Pulmonary artery endothelial cell (primary cell): ENCODE measurements at regions not wholly inside any gene's neighbourhood (a gene's known extent, or its start where the extent isn't known, plus 50 kb on each side); places are given as distances from the start of the nearest gene placed in this dataset.

Experiments
- DNase-seq: peaks from one replicate; pipeline ENCODE4 v3.0.0-alpha.2; 2011; ENCODE audit warnings: low read depth, low spot score

DNA sequence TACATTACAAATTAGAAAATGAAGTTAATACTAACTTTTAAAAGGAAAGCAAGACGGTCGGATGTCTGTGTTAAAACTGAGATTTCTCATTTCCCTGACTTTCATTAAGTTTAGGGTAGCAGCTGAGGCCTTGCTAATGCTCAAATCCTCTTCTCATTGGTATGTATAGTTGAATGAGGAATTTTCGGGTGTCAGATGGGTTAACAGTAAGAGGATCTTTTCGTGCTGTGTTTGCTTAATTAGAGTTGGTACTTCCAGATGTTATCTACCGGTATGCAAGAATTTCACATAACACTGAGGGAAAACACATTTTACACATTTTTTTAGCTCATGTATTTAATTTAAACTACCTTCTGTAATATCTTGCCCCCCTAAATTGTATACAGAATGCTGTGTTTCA, 168.2 kb upstream of the CTNND2 start:
- no peak for DNase-seq

DNA sequence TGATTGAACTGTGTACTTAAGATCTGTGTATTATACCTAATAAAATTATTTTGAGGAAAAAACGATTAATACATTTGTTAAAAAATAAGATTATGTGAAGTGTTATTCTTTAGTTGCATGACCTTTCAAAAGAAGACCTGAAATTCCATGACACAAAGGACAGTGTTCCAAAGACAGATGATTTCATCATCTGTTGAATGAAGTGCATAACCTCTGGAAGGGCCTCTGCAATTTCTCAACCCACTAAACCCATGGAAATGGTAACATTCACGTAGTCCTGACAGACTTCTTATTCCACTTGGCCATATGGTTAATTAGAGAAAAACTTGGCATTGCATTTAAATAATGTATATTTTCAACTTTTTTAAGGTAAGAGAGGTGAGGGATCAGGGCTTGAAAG, 167.2 kb upstream of the CTNND2 start:
- DNase-seq, result no peak

DNA sequence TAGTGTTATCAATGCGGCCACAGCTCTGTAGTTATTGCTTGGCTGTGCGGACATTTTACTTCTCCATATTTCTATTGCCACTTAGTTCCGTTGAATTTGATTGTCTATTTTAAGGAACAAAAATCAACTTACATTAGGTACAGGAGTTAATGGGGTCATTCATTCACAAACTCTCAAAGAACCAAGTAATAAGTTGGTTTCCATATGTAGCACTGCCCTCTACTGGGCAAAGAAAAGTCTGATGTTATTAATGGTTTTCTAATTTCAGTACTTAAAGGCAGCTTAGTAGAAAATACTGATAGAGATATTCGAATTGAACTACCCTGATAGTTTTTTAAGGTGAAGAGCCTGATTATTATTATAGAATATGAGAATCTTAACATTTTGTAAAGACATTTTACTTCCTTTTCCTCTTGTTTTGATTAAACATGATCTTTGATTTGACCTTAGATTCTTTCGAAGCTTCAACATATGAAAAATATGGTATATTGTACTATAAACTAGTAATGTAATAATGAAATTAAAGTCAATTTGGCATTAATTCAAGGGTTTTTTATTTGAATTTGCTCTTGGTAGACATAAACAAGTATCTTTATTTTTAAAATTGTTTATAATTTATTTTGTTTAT, 119.5 kb upstream of the CTNND2 start:
- DNase-seq, result no peak

DNA sequence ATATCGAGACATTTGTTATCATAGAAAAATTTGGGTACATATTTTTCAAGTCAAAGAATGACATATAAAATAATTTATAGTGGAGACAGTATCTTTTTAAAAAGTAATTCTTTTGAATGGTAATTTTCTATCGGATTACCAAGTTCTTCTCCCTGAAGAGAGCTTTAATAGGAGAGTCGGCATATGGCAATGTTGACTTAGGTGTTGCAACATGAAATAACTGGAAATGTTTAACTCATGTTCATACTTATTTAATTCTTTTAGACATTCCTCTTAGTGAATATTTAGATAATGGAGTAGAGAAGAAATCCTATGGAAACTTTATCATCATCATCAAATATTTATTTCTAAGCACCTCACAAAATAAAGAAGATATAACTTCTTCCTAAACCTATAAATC, 118.2 kb upstream of the CTNND2 start:
- DNase-seq, result no peak

DNA sequence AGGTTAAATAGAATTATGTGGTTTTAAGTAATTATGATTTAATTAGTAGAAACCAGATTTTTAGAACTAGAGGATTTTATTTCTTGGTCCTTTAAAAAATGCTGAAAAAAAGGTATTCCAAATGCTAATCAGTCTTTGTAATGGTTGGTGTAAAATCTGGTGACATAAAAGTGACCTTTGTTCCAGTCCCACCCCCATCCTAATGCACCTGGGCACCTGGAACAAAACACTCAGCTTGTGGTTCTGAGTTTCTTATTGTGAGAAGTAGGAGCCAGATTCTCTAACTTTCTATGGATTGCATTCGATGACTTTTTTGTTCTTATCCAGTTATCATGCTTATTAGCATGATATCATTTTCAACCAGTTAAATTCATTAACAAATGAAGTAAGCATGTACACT, 115.1 kb upstream of the CTNND2 start:
- DNase-seq, result no peak

DNA sequence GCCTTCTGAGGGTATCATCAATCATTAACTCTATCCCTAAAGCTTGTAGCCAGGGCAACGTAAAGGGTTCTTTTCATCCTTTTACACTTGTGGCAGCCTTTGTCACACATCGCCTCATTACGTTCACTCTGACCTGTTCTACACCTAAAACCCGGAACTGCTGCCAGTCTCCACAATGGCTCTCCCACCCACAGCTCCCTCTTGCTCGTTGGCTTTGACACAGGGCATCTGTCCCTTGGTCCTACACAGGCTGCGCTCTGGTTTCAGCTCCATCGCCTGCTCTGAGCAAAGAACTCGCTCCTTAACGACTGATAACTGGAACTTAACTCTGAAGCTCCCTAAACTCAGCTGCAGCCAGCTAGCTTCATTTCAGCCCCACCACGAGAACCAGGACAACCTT, 112.8 kb upstream of the CTNND2 start:
- DNase-seq, result no peak

DNA sequence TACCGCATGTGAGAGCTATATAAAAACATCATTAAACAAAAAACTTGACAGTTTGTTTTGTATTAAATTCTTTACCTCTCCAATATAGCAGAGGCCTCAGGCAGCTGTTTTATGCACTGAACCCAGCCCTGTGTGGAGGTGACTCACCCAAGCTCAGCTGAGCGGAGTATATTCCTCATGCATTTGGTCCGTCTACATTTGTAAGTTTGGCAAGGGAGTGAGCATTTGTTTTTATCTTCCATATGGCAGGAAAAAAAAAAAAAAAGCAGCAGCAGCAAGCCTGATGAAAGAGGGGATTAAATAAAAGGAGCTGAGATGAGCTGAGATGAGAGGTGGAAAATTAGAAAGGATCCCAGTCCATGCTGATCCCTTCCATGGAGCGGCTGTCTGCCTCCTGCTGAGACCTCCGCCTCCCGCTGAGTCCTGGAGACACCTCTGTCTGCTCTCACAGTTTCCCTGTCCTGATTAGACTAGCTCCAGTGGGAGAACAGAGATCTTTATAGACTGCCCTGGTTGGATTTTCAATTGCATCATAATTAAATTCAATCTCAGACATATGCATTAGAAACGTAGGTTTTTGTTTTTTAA, 112.0 kb upstream of the CTNND2 start:
- DNase-seq, result no peak

DNA sequence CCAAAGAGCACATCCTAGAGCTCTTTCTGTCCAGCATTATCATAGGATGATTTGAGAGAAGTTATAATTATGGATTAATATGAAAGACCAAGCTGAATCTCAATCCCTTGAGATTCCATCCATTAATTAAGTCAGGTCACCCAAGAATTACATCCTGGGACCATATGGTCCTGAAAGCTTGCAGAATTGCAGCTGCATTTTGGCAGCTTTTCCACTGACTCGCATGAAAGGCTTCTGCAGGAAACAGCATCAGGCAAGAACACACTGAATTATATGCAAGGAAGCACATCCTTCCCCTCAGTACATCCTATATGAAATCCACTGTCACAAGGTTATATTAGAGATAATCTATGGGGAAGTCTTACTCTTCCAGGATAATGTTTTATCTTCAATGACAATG, 109.1 kb upstream of the CTNND2 start:
- DNase-seq, result no peak

DNA sequence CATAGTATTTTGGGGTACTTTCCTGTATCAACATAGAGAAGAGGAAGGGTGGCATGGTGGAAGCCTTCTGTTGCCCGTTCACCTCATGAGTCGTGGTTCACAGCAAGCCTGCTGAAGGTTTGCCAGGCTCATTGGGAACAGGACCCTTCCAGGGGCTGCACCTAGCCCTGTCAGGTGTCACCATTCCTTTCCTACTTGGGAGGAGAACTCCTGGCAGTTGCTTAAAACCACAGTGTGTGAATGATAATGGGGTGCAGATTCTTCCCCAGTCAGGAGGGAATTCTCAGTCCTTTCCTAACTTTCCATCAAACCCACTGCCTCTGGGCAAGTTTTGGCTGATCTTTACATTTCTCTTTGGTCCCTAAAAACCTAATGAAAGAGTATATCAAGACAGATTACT, 99.4 kb upstream of the CTNND2 start:
- no peak for DNase-seq

DNA sequence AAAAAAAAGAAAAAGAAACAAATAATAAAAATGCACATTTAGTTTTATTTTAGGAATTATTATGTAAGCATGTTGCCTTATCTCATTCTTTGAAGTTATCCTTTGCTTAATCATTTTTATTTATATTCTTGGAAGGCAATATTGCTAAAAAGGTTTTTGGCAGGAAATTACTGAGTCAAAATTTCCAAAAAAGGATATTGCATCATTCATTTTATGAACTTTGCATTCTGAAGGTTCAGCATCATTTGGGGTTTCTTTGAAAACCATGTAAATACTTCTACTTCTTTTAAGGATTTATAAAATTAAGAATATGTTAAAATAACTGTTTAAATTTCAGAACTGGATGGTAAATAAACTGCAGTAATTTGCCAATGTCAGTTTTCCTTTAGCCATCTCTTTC, 94.2 kb upstream of the CTNND2 start:
- DNase-seq, result no peak

DNA sequence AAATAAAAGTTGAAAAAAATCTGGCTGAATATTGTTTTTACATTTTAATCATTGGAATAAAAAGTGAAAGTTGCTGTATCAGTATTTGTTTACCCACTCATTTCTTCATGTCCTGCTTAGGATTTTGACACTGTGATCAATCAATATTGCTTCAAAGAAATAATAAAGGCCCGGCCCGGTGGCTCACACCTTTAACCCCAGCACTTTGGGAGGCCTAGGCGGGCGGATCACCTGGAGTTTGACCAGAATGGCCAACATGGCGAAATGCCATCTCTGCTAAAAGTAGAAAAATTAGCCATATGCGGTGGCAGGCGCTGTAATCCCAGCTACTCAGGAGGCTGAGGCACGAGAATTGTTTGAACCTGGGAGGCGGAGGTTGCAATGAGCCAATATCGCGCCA, 93.7 kb upstream of the CTNND2 start:
- DNase-seq, result no peak

DNA sequence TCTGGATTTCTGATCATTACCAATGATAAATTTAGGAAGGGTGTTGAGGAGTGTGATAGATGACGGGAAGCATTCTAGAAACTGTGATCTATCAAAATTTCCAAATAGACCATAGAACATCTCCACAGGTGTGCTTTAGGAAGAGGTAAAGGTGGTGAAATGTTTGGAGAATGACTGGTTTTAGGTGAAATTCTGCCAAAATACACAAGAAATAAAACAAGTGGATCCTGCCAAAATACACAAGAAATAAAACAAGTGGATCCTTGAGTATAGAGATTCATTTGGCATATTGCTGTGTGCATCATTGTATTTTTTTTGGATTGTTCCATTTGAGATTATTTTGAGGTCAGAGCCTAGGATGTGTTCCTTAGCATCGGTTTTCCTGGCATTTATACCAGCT, 88.3 kb upstream of the CTNND2 start:
- DNase-seq, result no peak

DNA sequence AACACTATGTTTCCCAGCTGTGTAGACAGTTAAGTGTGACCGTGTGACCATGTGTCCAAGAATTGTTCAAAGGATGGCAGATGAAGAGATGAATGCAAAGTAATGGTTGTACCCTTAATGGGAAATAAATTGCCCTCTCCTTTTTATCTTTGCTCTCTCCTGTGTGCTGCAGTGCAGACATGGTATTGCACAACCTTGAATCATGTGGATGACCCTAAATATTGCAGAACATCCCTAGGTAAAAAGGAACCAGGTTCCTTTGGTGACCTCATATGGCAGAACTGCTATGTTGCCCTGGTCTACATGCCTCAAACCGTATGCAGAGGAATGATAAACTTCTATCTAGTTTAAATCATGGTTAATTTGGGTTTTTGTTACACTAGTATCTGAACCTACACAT, 81.7 kb upstream of the CTNND2 start:
- DNase-seq, result no peak

DNA sequence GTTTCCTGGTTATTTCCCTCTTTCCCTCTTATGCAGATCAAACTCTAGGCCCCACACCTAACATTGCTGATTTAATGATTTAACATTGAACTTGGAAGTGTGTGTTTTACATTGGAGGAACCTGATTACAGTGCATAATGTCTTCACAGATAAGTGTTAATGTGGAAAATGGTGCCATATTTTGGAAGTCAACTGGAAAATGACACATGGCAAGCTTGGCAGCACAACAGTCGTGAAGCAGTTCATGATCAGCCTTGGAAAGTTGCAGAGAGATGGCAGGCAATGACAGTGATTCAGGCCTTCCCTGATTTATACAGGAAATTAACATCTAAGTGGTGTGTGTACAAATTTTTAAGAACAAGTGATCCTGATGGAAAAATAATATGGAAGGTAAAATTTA, 80.0 kb upstream of the CTNND2 start:
- DNase-seq, result no peak

DNA sequence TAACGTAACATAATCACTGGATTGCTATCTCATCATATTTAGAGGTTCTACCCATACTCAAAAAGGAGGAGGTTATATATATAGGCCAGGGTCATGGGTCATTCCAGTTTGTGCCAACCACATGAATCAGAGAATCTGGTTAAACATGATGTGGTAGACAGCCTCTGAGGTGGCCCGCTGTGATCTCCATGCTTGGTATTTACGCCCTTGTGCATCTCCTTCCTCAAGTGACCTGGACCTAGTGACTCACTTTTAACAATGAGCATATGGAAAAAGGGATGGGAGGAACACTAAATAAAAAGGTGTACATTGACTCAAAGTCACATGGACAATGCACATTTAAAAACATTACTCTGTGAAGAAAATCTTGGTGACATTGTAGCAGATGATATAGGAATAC, 77.7 kb upstream of the CTNND2 start:
- DNase-seq, result no peak

DNA sequence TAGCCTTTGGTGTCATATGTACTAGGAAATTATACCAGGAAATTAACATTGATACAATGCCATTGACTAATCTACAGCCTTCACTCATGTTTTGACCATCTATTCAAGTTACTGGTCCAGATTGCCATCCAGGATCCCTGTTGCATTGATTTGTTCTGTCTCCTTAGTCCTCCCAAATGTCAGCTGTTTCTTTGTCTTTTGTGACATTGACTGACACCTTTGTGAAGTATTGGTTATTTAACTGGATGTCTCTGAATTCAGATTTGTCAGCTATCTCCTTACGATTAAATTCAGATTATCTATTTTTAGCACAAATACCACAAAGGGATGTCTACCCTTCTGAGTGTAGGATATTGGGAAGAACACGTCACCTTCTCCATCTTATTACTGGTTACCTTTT, 73.7 kb upstream of the CTNND2 start:
- no peak for DNase-seq

DNA sequence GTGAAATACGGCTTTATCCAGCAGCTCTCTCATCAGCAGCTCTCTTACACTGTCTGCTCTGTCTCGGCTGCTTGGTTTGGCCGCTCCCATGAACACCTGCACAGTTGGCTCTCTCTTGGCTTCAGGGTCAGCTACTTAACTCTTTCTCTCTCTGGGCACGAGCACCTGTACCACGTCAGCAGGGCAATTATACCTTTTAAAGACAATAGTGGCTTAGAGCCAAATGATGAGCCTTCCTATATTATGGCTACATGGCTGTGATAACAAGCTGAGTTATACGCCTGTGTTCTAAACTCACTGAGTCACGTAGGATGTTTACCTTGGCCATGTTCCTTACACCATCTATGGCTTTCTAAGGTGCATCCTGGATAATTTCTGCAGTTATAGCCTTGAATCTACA, 69.2 kb upstream of the CTNND2 start:
- DNase-seq, result no peak

DNA sequence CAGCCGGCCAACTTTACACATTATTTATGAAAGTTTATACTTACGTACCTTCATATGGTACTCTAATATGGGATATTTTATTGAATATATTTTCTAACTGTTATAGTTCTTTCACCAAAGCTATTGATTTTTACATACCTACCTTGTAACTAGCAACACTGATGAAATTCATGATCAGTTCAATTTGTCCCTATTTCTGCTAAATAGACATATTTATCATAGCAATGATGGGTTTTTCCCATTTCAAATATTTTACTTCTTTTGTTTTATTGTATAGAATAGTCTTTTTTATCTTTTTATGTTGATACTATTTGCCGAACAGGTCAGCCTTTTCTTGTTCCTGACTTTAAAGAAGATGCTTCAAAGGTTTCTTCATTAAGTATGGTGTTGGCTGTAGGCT, 59.0 kb upstream of the CTNND2 start:
- no peak for DNase-seq

DNA sequence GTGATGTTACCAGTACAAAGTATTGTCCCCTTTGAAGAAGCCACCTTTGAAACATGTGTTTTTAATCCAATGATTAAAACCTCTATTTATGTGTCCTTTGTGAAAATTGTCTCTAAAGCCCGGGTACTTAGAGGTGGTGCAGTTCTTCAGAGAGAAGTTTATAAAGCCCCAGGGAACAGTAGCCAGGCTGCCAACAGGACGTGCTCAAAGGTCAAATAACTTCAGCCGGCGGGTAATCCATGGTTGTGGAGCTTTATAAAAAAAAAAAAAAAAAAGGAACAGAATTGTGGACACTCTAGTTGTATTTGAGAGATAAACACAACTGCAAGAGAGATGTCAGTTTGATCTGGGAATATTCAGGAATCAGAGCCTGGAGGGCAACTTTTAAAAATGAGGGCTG, 57.9 kb upstream of the CTNND2 start:
- DNase-seq, result no peak

DNA sequence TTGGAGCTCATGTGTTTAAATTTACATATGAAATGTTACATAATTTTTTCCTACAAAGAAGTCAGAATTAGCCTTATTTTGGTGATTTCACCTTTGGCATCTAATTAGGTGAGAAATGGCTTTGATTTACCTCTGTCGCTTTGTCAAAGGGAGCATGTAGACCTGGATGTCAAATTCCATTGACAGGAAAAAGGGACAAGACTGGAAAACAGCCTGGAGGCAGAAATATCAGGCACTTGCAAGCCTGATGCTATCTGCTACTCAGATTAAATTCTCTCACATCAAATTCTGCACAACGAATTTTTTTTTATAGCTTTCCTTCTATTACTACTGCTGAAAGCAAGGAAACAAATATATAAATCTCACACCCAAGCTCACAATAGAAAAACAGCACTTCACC, 54.1 kb upstream of the CTNND2 start:
- no peak for DNase-seq

DNA sequence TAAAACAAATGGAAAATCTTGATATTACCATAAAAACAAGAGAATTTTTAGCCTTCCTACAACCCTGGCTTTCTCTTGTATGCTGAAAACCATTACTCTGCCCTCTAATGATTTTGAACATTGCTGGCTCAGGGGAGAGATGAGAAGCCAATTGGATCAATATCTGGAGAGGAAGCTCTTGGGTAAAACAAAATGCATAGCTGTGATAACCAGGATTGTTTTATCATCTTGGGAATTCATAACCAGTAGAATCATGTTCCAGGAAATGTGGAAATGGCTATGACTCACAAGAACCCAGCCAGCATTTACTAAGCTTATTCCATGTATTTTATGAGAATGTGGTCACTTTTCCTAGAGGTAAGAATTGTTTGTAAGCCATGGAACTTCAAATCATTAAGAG, 51.1 kb upstream of the CTNND2 start:
- DNase-seq, result no peak
